IMR-90 (cell line): ENCODE measurements at regions not wholly inside any gene's neighbourhood (a gene's known extent, or its start where the extent isn't known, plus 50 kb on each side); places are given as distances from the start of the nearest gene placed in this dataset.

Experiments used
- BHLHE40 ChIP-seq: fragments of 150-350 bp; IDR thresholded peaks from 2 replicates; pipeline ENCODE4 v1.6.1; 2016; ENCODE audit warnings: mild to moderate bottlenecking, low read depth, low read length
- CTCF ChIP-seq: conservative IDR thresholded peaks from 2 replicates; pipeline ENCODE4 v1.5.1; 2012; ENCODE audit warnings: mild to moderate bottlenecking, low read depth, low read length, improper control_type of control experiment
- ELK1 ChIP-seq: fragments of 150-350 bp; IDR thresholded peaks from 2 replicates; pipeline ENCODE4 v1.6.1; 2016; ENCODE audit warnings: low read depth, mild to moderate bottlenecking, low read length, moderate library complexity, borderline replicate concordance
- FOS ChIP-seq: fragments of 150-350 bp; IDR thresholded peaks from 2 replicates; pipeline ENCODE4 v1.6.1; 2016; ENCODE audit warnings: low read depth, low read length
- MAZ ChIP-seq: IDR thresholded peaks from 2 replicates; pipeline ENCODE4 v1.6.1; 2012; ENCODE audit warnings: low read depth, mild to moderate bottlenecking, low read length, improper control_type of control experiment, moderate library complexity, borderline replicate concordance
- MXI1 ChIP-seq: IDR thresholded peaks from 2 replicates; pipeline ENCODE4 v1.6.1; 2012; ENCODE audit warnings: low read depth, mild to moderate bottlenecking, low read length, moderate library complexity, borderline replicate concordance
- NFE2L2 ChIP-seq: fragments of 150-350 bp; IDR thresholded peaks from 2 replicates; pipeline ENCODE4 v1.6.1; 2016; ENCODE audit warnings: low read depth, mild to moderate bottlenecking, low read length
- POLR2A ChIP-seq: IDR thresholded peaks from 2 replicates; pipeline ENCODE4 v1.6.1; 2012; ENCODE audit warnings: mild to moderate bottlenecking, low read depth, low read length
- RAD21 ChIP-seq: IDR thresholded peaks from 2 replicates; pipeline ENCODE4 v1.6.1; 2012; ENCODE audit warnings: low read length, improper control_type of control experiment
- RCOR1 ChIP-seq: IDR thresholded peaks from 2 replicates; pipeline ENCODE4 v1.6.1; 2012; ENCODE audit warnings: mild to moderate bottlenecking, low read length, improper control_type of control experiment; ENCODE audit not compliant: insufficient replicate concordance
- RFX5 ChIP-seq: IDR thresholded peaks from 2 replicates; pipeline ENCODE4 v1.8.0; 2012; ENCODE audit warnings: low read depth, mild to moderate bottlenecking, low read length, moderate library complexity
- TF ChIP-seq, protein P1 (sequence below): fragments of 150-350 bp; IDR thresholded peaks from 2 replicates; pipeline ENCODE4 v1.6.1; 2017; ENCODE audit warnings: mild to moderate bottlenecking, antibody characterized with exemption, low read length, low read depth

DNA sequence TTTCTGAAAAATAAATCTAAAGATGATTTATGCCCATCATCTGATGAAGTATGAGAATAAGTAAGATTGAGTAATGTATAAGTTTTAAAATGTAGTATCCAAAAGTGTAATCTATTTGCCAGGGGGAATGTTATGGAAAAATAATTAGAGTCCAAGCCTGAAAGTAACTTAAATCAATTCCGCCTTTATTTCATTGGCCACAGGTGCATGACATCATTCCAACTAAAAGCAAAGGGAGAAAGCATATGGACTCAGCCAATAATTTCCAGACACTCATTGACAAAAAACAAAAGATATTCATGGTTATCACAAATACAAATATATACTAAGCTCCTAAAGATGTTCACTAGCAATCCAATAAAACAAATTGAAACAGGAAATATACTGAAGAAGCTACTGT is 752.6 kb upstream of the TMEFF2 start:
- TF ChIP-seq CTCF (no peak), POLR2A (no peak), BHLHE40 (no peak), RAD21 (no peak), NFE2L2 (no peak), ELK1 (no peak), MXI1 (no peak), MAZ (no peak), FOS (no peak), RFX5 (no peak), RCOR1 (no peak)
- TF ChIP-seq, protein P1, sequence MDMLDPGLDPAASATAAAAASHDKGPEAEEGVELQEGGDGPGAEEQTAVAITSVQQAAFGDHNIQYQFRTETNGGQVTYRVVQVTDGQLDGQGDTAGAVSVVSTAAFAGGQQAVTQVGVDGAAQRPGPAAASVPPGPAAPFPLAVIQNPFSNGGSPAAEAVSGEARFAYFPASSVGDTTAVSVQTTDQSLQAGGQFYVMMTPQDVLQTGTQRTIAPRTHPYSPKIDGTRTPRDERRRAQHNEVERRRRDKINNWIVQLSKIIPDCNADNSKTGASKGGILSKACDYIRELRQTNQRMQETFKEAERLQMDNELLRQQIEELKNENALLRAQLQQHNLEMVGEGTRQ, result no peak
